GM23338 (cell line): ENCODE measurements at regions not wholly inside any gene's neighbourhood (a gene's known extent, or its start where the extent isn't known, plus 50 kb on each side); places are given as distances from the start of the nearest gene placed in this dataset.

ENCODE experiments used
- ATAC-seq: fragments of 200-7000 bp; cut with Tn5 transposase; 3 replicates; pipeline ENCODE4 v1.9.1; 2020
- DNase-seq: peaks from one replicate; pipeline ENCODE4 v3.0.0-alpha.2; 2015; ENCODE audit warnings: low spot score
- H2AFZ ChIP-seq: fragments of 200-600 bp; sonication (generic); 2 replicates; pipeline ENCODE4 v1.8.0; 2016; ENCODE audit warnings: antibody characterized with exemption, mild to moderate bottlenecking, moderate library complexity
- H3F3A ChIP-seq: fragments of 200-600 bp; sonication (generic); replicated peaks from 2 replicates; pipeline ENCODE4 v1.8.0; 2017; ENCODE audit warnings: antibody characterized with exemption, mixed run types, low read depth
- H3K27ac ChIP-seq: fragments of 200-600 bp; sonication (generic); 2 replicates; pipeline ENCODE4 v1.6.1; 2016; ENCODE audit warnings: low read depth
- H3K27me3 ChIP-seq: fragments of 200-600 bp; sonication (generic); 2 replicates; pipeline ENCODE4 v1.8.0; 2016; ENCODE audit warnings: mild to moderate bottlenecking, mixed run types, moderate library complexity; ENCODE audit not compliant: insufficient read depth
- H3K36me3 ChIP-seq: fragments of 200-600 bp; sonication (generic); 2 replicates; pipeline ENCODE4 v1.8.0; 2016; ENCODE audit warnings: mild to moderate bottlenecking; ENCODE audit not compliant: insufficient read depth
- H3K4me1 ChIP-seq: fragments of 200-600 bp; sonication (generic); 2 replicates; pipeline ENCODE4 v1.8.0; 2016; ENCODE audit warnings: mild to moderate bottlenecking, moderate library complexity; ENCODE audit not compliant: insufficient read depth
- H3K4me2 ChIP-seq: fragments of 200-600 bp; sonication (generic); 2 replicates; pipeline ENCODE4 v1.7.1; 2017; ENCODE audit warnings: mixed run types
- H3K4me3 ChIP-seq: fragments of 200-600 bp; sonication (generic); 2 replicates; pipeline ENCODE4 v1.6.1; 2016; ENCODE audit warnings: mixed run types
- H3K79me2 ChIP-seq: fragments of 200-600 bp; sonication (generic); replicated peaks from 2 replicates; pipeline ENCODE4 v1.8.0; 2017; ENCODE audit warnings: mild to moderate bottlenecking; ENCODE audit not compliant: insufficient read depth
- H3K9me2 ChIP-seq: fragments of 200-600 bp; sonication (generic); 2 replicates; pipeline ENCODE4 v1.8.0; 2017; ENCODE audit not compliant: insufficient read depth
- H4K20me1 ChIP-seq: fragments of 200-600 bp; sonication (generic); replicated peaks from 2 replicates; pipeline ENCODE4 v1.8.0; 2017; ENCODE audit warnings: mild to moderate bottlenecking; ENCODE audit not compliant: insufficient read depth
- H3K27ac Mint-ChIP-seq: 2 replicates; pipeline ENCODE4 v1.8.0; 2020; ENCODE audit warnings: inconsistent platforms, mild to moderate bottlenecking, moderate library complexity, mixed read lengths
- H3K27me3 Mint-ChIP-seq: 3 replicates; pipeline ENCODE4 v1.8.0; 2022; ENCODE audit warnings: low read depth, mild to moderate bottlenecking, moderate library complexity, mixed read lengths, inconsistent platforms; ENCODE audit not compliant: insufficient read depth, poor library complexity
- H3K36me3 Mint-ChIP-seq: 3 replicates; pipeline ENCODE4 v1.8.0; 2021; ENCODE audit warnings: low read depth, mild to moderate bottlenecking, inconsistent platforms, moderate library complexity, mixed read lengths
- H3K4me1 Mint-ChIP-seq: 3 replicates; pipeline ENCODE4 v1.8.0; 2020; ENCODE audit warnings: mild to moderate bottlenecking, inconsistent platforms, mixed read lengths
- H3K4me3 Mint-ChIP-seq: 3 replicates; pipeline ENCODE4 v1.8.0; 2021; ENCODE audit warnings: moderate library complexity, mild to moderate bottlenecking, inconsistent platforms, mixed read lengths
- H3K9me3 Mint-ChIP-seq: 3 replicates; pipeline ENCODE4 v1.8.0; 2020; ENCODE audit warnings: moderate library complexity, mild to moderate bottlenecking, inconsistent platforms, mixed read lengths
- CREB1 ChIP-seq: fragments of 250-450 bp; sonication (Bioruptor Pico); IDR thresholded peaks from 2 replicates; pipeline ENCODE4 v1.5.0; 2020; ENCODE audit warnings: low read depth, mild to moderate bottlenecking, moderate library complexity
- ETS1 ChIP-seq: IDR thresholded peaks from 2 replicates; pipeline ENCODE4 v1.6.1; 2016; ENCODE audit warnings: antibody characterized with exemption
- EZH2 ChIP-seq: fragments of 200-600 bp; sonication (generic); IDR thresholded peaks from one replicate; pipeline ENCODE4 v1.8.0; 2017; ENCODE audit warnings: antibody characterized with exemption, mild to moderate bottlenecking, low read depth; ENCODE audit not compliant: unreplicated experiment
- EZH2phosphoT487 ChIP-seq: fragments of 200-600 bp; sonication (generic); IDR thresholded peaks from one replicate; pipeline ENCODE4 v1.8.1; 2018; ENCODE audit warnings: antibody characterized with exemption; ENCODE audit not compliant: unreplicated experiment
- JUNB ChIP-seq: IDR thresholded peaks from one replicate; pipeline ENCODE4 v1.6.1; 2016; ENCODE audit warnings: antibody characterized with exemption; ENCODE audit not compliant: unreplicated experiment
- NANOG ChIP-seq: IDR thresholded peaks from 2 replicates; pipeline ENCODE4 v1.6.1; 2016; ENCODE audit warnings: antibody characterized with exemption, borderline replicate concordance
- POLR2AphosphoS5 ChIP-seq: IDR thresholded peaks from 2 replicates; pipeline ENCODE4 v1.6.1; 2016; ENCODE audit warnings: antibody characterized with exemption, low read depth
- REST ChIP-seq: IDR thresholded peaks from one replicate; pipeline ENCODE4 v1.6.1; 2018; ENCODE audit warnings: antibody characterized with exemption; ENCODE audit not compliant: unreplicated experiment
- STAT1 ChIP-seq: IDR thresholded peaks from one replicate; pipeline ENCODE4 v1.6.1; 2016; ENCODE audit warnings: antibody characterized with exemption; ENCODE audit not compliant: unreplicated experiment
- ZNF114 ChIP-seq: fragments of 250-450 bp; sonication (Bioruptor Pico); IDR thresholded peaks from 2 replicates; pipeline ENCODE4 v1.5.0; 2020; ENCODE audit warnings: mild to moderate bottlenecking, moderate library complexity
- ZNF331 ChIP-seq: fragments of 250-450 bp; sonication (Bioruptor Pico); IDR thresholded peaks from 2 replicates; pipeline ENCODE4 v1.5.0; 2020; ENCODE audit warnings: low read depth, mild to moderate bottlenecking, moderate library complexity
- ZNF462 ChIP-seq: fragments of 250-450 bp; sonication (Bioruptor Pico); IDR thresholded peaks from 2 replicates; pipeline ENCODE4 v1.5.0; 2020; ENCODE audit warnings: mild to moderate bottlenecking, moderate library complexity
- TF ChIP-seq, protein P1 (sequence below), 2 experiments: fragments of 200-600 bp in 1 of 2; sonication (generic) in 1 of 2; conservative IDR thresholded peaks; 2 replicates each; pipeline versions ENCODE4 v1.5.1 to v1.6.1; 2016 to 2017; ENCODE audit warnings: antibody characterized with exemption in 2 of 2, low read depth in 2 of 2, mild to moderate bottlenecking in 2 of 2, moderate library complexity in 1 of 2

DNA sequence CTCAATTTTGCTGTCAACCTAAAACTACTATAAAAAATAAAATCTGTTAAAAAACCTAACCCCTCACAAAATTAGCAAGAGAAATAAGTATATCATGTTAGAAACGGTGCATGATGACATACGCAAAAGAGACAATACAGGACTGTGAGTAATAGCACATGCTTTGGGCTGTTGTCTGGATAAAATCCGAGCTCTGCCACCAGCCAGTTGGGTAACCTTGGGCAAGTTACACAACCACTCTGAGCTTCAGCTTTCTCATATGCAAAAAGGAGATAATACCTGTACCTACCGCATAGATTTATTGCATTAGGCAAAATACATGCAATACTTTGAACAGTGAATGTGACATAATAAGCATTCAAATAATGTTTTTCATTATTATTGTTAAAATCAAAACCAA is 481.7 kb downstream of the TLE1 start:
- H3K9me2 ChIP-seq: no peaks in the 10 kb centered on the region; the same call in 1 of the 2 replicates
- H3F3A ChIP-seq: no peaks in the 10 kb centered on the region
- 0 out of 2 replicates have a peak, but pooled peaks cover 1% of the 10 kb centered on the region for H3K4me1 ChIP-seq
- no peaks in the 10 kb centered on the region for H3K27me3 ChIP-seq
- H3K4me2 ChIP-seq: no peak overlapping the region
- Mint-ChIP-seq H3K27ac (no peak overlapping the region), H3K27me3 (no peaks in the 10 kb centered on the region), H3K4me1 (peaks cover 2% of the 10 kb centered on the region), H3K36me3 (no peaks in the 10 kb centered on the region), H3K9me3 (no peaks in the 10 kb centered on the region), H3K4me3 (no peak overlapping the region)
- no peaks in the 10 kb centered on the region for H3K79me2 ChIP-seq
- no peak for DNase-seq
- TF ChIP-seq EZH2phosphoT487 (no peak), POLR2AphosphoS5 (no peak), EZH2 (no peak), ZNF114 (CRISPR knock-in tag) (no peak), STAT1 (no peak), CREB1 (CRISPR knock-in tag) (no peak), ZNF331 (CRISPR knock-in tag) (no peak), NANOG (no peak), ZNF462 (no peak), JUNB (no peak), ETS1 (no peak), REST (no peak)
- TF ChIP-seq, protein P1, sequence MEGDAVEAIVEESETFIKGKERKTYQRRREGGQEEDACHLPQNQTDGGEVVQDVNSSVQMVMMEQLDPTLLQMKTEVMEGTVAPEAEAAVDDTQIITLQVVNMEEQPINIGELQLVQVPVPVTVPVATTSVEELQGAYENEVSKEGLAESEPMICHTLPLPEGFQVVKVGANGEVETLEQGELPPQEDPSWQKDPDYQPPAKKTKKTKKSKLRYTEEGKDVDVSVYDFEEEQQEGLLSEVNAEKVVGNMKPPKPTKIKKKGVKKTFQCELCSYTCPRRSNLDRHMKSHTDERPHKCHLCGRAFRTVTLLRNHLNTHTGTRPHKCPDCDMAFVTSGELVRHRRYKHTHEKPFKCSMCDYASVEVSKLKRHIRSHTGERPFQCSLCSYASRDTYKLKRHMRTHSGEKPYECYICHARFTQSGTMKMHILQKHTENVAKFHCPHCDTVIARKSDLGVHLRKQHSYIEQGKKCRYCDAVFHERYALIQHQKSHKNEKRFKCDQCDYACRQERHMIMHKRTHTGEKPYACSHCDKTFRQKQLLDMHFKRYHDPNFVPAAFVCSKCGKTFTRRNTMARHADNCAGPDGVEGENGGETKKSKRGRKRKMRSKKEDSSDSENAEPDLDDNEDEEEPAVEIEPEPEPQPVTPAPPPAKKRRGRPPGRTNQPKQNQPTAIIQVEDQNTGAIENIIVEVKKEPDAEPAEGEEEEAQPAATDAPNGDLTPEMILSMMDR (conservative IDR thresholded peaks at IDR 0.05; ENCODE audit: low read depth in 2 of 2): no peak
- H4K20me1 ChIP-seq: no peaks in the 10 kb centered on the region
- H3K36me3 ChIP-seq: no peaks in the 10 kb centered on the region
- ATAC-seq: no peak
- no peak overlapping the region for H3K4me3 ChIP-seq
- H3K27ac ChIP-seq: no peak overlapping the region
- H2AFZ ChIP-seq: no peak overlapping the region
